ENCODE measurements at regions not wholly inside any gene's neighbourhood (a gene's known extent, or its start where the extent isn't known, plus 50 kb on each side); places are given as distances from the start of the nearest gene placed in this dataset.

DNA sequence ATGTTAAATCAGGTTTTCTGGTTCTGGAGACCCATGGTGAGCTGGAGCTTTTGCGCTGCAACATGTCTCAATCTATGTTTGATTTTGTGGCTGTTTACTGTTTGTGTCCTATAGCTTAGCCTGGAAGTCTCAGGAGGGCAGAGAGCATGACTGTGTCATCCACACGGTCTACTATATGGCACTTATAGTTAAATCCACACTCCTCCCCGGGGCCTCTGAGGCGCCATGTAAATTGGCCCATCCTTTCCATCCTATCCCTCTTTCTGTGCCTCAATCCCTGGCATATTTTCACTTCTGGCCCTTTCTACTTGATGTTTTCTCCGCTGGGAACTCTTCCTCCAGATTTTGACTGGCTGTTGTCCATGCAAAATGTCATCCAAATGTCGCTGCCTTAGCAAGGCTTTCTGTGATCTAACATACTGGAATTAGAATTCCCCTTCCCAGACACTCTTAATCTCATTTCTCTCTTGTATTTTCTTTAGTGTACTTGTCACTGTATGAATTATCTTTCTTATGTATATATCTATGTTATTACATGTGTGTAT, 560.8 kb upstream of the RGMA start:
- no peak for DNase-seq (ENCODE audit: low read depth)

DNA sequence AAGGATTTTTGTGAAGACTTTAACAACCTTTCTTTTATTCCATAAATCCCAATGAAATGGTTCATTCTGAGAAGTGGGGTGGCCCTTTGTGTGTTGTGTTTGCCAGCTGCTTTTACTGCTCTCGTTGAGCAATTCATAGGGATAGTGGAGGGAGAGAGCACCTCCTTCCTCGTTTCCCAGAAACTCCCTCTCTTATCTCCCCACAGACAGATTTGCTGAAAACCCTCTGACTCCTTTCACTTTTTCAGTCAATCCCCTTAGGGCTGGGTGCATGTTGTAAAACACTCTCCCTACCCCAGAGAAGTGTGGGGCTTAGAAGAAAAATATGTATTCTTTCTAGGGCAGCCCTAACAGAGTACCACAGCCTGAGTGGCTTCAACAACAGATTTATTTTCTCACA, 557.2 kb upstream of the RGMA start:
- DNase-seq (ENCODE audit: low read depth), result no peak

DNA sequence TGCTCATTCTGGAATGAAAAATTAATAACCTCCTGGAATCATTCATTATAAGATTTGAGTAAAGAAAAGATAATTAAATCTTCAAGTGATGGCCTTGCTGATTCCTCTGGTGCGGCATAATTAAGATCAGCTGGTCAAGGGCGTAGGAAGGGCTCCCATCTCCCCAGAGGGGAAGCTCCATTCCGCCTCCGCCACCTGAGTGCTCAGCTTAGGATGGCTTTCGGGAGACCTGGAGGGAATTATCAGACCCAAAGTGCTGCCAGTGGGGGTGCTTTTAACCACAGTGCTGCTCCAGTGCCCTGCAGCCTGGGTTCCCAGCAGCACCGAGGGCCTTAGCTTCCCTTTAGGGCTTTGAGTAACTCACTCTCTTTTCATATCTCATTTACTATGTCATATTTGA, 556.6 kb upstream of the RGMA start:
- no peak for DNase-seq (ENCODE audit: low read depth)

DNA sequence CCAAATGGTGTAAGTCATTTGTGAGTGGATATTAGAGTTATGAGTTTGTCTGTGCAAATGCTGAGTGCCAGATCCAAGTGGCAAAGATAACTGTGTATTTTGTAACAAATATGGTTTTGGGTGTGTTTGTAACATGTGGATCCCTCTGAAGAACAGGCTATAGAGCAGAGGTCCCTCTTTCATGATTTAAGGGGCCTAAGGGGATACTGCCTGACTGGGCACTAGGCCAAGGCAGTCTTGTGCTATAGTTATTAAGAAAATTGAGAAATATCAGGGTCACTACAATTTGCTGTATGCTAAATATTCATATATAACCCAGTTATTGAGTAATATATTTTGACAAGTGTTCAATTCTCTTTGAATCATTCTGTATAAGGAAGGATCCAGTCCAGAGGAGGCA, 555.6 kb upstream of the RGMA start:
- DNase-seq (ENCODE audit: low read depth), result no peak

DNA sequence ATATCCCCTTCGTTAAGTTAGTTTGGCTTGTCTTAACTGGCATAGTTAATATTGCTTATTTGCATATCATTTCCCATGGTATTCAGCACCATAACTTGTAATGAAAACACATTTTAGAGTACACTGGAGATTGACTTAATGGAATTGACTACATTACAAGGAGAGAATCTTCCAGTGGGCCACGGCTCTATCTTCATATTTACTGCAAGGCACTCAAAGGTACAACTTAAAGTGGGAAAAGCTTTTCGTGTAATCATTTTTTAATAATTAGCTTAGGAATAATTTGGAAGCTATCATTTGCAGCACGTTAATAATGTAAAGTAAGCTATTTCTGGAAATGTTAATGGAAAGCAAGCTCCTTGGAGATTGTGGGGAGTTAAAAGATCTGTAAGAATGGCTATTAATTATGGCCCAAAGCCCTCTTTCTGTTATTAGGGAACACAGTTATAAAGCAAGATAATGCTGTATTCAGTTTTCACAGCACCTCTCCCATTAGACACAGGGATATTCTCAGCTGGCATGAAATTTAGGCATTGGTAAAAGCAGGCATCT, 551.5 kb upstream of the RGMA start:
- DNase-seq (ENCODE audit: low read depth), result no peak

DNA sequence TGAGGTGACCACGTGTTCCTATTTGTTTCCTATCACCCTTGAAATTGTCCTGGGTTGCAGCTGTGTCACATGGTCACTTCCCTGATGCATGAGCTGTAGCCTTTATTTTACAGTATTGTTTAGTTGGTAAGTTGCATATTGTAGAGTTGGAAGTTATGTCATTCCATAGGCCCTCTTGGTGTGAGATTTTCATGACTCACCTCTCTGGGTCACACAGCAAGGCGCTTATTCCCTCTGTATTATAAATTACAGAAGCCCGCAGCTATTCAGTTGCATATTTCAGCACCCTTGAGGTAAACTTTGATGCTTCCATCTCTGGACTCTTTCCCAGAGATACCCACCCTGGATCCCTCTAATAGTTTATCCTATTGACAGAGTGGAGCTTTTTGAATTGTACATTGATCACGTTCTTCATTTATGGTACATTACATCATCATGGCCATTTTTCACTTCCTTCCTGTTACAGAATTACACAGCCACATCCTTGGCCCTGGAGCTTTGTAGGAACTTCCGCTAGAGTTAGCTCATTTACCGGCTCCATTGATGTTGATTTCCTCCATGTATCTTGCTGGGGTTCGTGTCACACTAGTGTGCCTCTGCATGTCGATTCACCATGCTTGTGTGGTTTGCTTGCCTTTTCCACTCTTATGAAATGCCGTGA, 543.1 kb upstream of the RGMA start:
- DNase-seq (ENCODE audit: low read depth), result no peak

DNA sequence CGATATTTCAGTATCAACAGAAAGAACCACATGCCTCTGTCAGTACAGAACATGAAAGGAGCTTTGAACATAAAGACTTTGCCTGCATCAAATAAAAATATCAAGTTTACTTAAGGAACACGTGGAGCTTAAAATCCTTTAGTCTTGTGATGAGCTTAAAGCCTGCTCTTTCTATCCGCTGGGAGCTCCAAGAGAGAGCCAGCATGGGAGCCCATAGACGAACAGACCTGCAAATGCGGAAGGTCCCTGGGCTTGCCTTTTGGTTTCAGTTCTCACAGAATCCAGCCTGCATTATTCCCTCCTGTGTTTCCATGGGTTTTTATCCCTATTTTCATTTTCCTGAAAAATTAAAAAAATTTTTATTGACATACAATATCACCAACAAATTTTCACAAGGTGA, 530.6 kb upstream of the RGMA start:
- no peak for DNase-seq (ENCODE audit: low read depth)

DNA sequence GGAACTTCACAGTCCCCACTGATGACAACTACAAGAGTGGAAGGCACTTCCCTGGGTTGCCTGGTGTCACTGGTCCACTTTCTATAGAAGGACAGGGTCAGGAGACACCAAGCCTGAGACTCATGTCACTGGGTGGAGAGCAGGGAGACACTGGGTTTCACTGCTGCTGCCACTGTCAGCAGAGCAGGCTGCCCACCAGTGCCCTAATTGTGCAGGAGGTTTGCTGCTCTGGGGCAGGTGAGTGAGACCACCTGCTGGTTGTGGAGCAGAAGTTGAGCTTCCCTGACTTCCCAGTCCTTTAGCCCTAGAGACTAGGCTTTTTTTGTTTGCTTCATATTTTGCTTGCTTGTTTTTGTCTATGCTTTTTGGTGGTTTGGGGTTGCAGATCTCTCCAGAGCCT, 528.4 kb upstream of the RGMA start:
- DNase-seq (ENCODE audit: low read depth), result no peak

DNA sequence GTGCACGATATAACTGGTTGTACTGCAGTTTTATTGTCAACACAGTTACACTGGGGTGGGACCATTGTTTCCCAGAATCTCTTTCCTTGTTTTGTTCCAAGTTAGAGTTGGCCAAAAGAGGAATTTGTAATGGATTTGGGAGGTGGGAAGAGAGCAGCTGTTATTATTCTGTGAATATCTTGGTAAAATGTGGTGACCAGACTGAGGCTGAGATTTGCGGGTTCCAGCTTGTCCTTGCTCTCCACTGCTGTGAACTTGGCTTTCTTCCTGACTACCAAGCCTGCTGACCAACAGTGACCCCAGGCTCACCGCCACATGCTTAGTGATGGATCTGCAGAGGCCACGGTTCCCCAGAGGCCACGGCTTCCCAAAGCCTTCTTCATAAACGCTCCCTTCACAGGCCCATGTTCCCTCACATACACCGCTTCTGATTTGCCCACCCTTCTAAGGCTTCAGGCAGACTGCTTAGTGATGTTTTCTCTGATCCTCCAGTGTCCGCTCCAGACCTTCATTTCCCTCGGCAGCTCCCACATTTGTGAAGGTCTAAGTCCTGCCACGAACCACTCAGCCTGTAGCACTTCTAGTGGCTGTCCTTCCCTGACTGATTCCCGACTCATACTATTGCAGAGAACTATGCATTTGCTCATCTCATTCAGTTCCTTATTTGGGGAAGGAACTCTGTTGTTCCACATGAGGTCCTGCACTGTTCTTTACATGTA, 525.5 kb upstream of the RGMA start:
- DNase-seq (ENCODE audit: low read depth), result no peak

DNA sequence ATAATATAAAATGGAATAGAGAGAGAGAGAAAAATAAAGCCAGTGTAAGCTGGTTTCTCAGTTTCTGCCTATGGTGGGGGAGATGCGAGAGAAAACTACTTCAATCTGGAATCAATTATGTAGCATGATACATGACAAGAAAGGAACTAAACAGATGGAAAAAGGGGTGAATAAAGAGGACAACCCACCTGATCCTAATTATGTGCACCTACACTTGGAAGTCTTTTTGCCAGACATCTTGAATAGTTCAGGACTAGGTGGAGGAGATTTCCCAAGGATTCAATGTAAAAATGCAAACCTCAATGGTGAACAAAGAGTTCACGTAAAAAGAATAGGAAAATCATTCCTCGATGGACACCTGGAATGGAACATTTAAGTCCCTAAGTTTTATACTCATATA, 524.4 kb upstream of the RGMA start:
- DNase-seq (ENCODE audit: low read depth), result no peak

DNA sequence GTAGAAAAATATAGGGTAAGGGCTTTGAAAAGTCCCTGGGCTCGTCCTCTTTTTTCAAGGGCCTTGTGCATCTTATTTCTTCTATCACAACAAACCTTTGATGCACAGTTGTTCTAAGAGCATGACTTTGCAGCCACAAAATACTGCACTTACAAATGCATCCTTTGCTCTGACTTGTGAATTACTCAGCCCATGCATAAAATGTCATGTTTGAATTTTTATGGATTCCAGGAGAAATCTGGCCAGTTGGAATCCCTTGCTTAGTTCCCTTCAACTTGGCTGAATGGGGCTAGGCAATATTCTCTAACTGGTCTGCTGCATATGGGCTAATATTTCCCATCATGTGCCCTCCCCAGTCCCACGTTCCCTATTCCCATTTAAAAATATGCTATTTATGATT, 523.9 kb upstream of the RGMA start:
- DNase-seq (ENCODE audit: low read depth), result no peak

DNA sequence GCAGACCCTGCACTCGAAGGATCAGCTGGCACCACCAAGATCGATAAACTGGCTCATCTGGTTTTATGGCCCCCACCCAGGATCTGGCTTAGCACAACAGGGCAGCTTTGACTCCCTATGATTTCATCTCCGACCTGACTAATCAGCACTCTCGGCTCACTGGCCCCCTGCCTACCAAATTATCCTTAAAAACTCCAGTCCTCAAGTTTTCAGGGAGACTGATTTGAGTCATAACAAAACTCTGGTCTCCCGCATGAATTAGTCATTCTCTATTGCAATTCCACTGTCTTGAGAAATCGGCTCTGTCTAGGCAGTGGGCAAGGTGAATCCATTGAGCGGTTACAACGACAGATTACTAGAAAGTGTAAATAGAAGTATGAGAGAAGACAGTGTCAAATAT, 521.9 kb upstream of the RGMA start:
- DNase-seq (ENCODE audit: low read depth), result no peak

DNA sequence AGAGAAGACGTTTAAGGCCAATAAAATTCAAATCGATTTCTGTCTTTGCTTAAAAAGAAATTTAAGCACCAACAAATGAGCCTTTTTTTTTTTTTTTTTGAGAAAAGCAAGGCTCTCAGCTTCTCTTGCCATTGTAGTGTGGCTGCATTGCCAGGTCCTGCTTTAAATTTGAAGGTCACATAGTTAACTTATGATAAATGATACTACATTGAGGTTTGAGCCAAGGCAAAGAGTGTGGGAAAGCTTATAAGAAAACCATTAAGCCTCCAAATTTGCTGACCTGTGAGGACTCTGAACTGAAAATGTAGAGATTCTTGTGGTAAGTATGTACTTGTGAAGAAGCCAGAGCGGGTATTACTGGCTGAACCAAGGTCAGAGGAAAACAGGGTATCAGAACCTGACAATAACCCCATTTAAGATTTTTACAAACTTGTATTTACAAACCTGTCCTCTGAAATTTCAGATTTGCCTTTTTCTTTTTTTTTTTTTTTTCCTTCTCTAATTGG, 519.7 kb upstream of the RGMA start:
- DNase-seq (ENCODE audit: low read depth), result no peak

DNA sequence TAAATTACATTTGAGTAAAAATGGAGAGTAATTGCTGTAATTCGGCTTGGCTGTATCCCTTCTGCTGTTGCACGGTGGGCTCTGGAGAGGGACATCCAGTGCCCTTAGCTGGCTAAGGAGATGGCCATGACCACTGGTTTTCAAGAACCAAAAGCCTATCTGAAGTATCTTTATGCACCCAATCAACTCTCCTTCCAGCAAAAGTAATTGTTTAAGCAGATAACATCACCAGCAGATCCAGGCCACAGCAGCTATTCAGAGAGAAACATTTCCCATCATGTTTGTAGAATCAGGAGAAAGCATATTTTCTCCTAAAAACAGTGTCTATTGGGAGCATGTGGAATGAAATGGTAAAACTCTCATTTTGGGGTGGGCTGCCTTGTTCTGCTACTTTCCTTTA, 514.5 kb upstream of the RGMA start:
- no peak for DNase-seq (ENCODE audit: low read depth)

DNA sequence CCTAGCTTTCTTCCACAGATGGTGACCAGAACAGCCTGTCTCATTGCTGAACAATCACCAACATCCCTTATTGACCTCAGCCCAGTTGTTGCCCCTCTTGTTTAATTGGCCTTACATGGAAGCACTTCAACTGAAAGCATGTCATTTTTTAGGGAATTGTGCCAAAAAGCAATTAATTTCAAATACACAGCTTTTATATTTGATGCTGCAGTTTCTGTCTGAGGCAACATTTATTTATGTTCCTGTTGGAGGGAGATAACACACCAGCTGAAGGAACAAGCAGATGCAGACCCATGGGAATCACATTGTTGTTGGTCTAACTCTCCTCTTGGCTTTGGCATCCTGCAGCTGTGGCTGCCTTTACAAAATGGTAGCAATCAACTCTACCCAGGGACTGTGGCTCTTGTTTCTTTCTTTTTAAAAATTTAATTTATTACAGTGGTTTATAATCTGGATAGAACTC, 498.1 kb upstream of the RGMA start:
- DNase-seq (ENCODE audit: low read depth), result no peak

DNA sequence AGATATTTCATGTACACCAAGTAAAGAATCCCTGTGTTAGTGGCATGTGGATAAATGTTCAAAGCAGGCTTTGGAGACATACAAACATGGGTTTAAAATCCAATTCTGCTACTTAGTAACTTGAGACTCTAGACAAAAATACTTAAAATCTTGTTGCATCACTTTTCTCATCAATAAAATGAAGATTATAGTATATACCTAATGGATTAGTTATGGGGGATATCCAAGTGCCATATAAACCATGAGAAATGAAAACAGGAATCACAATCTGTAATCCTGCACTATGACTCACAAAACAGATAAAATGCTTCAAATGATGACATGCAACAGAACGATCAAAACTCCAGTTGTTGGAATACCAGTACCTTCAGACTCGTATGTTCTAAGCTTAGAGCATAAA, 496.0 kb upstream of the RGMA start:
- DNase-seq (ENCODE audit: low read depth), result no peak

DNA sequence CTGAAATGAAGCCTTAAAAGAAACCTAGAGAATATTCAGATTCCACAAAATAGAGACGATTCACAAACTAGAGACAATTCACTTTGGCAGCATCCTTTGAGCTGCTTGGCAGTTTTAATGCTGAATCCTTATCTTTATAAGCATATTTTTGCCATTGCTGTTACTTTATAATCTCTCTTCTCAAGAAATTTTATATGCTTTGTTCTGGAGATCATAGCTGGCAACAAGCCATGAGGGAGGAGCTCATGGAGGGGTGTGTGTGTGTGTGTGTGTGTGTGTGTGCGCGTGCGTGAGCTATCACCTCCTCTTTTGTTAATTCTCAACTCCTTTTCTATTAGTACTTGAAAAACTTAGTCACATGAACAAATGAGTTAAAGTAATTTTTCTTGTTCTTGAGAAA, 495.0 kb upstream of the RGMA start:
- no peak for DNase-seq (ENCODE audit: low read depth)

DNA sequence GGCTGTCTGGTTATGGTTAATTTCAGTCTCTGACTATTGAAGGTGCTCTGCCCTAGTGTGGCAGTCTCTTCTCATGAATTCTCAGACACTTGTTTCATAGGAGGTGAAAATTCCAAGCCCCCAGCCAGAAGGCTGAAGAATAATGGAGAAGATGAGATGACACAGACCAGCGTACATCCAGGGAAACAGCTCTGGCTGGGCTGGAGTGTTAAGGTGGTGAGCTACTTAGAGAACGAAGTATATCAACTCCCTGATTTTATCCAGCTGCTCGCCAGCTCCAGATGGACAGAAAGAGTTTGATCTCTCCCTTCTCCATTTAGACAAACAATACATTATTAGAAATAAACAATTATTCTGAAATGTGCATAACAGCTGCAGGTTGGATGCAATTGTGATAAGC, 494.5 kb upstream of the RGMA start:
- DNase-seq (ENCODE audit: low read depth), result no peak

DNA sequence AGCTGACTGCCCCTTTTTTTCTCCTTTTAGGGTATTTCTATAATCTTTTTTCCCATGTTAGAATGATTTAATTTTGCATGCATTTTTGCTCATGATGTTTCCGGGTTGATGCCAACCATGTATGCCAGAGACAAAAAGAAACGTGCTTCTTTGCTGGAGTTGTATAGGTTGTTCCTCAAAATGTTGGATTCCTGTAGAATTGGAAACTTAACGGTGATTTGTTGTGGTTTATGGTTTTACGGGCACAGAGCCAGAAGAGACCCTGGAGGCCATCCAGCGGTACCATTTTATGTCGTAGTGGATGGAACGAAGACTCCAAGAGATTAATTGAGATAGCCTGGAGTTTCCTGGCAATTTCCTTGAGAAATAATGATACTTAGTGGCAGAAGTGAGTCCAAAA, 481.5 kb upstream of the RGMA start:
- DNase-seq (ENCODE audit: low read depth), result no peak

DNA sequence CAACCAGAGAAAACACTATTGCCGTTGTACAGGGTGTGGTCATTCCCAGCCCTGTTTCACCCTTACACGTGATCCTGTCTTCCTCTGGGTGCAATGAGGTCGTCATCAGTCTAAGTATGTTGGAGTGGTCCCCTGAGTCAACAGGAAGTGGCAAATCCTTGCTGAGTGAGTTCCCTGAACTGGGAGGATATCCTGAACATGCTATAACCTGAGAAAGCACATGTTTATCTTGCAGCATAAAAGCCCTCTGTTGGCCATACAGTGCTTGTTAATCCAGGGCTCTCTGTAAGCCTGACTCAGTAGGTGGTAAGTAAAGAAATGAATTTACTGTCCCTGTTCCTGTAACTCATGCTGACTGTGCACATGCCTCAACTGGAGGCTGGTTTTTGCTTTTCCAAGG, 477.8 kb upstream of the RGMA start:
- no peak for DNase-seq (ENCODE audit: low read depth)

DNA sequence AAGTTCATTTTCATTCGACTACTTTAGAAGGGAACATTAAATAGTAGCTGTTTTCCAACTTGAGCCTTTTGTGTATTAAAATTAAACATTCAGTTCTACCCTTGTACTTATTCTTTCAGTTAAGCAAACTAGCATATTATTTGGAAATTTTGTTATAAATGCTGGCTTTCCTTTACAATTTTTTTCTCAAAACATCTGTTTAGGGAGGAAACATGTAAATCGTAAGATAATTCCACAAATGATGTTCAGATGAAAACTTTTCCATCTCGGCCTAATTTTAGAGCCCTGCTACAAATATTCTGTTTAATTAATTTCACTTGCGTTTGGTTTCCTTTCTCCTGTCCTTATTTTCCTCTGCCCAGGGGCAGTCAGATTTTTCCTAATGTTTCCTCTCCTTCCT, 476.2 kb upstream of the RGMA start:
- no peak for DNase-seq (ENCODE audit: low read depth)

DNA sequence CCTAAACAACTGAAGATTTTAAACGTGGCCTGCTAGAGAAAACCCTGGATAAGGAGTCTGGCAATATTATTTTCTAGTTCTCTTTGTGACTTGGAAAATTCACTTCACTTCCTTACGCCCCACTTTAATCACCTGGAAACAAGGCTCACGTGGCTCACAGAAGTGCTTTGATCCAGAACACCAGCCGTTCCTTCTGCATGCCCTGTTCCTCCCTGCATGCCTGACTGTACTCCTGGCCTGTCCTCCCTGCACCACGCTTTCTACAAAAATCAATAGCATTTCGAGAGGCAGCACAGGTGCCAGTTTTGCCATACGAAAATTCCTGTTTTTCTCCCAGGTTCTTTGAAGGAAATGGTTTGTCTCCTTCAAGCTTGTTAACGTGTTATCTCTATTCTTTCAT, 474.2 kb upstream of the RGMA start:
- DNase-seq (ENCODE audit: low read depth), result no peak

Measured in LHCN-M2 (cell line).